ENCODE measurements at regions not wholly inside any gene's neighbourhood (a gene's known extent, or its start where the extent isn't known, plus 50 kb on each side); places are given as distances from the start of the nearest gene placed in this dataset.
A peak's percentile ranks its signal among the peaks of the same experiment; 100 is the strongest.
"Not testable (repeated sequence)": the region's sequence is repeated elsewhere in the genome, so short reads cannot be mapped to it uniquely, and the experiment has no call there.

DNA sequence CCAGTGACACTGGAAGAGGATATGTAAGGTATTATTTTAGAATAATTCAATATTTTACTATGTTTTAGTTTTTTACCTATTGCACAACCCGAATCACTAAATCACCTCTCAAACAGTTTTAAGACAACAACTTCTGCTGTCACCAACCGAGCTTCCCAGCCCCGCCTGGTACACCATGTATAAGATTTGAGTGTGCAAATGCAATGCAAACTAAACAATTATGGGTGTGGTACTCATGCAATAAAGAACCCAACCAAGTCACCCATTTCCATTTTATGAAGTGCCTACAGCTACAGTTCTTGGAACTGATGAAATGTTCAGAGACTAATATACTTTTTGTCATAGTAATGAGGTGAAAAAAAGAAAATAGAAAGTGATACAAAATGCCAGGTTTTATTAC, 256.2 kb downstream of the TAFA4 start:
- DNase-seq = no peak

DNA sequence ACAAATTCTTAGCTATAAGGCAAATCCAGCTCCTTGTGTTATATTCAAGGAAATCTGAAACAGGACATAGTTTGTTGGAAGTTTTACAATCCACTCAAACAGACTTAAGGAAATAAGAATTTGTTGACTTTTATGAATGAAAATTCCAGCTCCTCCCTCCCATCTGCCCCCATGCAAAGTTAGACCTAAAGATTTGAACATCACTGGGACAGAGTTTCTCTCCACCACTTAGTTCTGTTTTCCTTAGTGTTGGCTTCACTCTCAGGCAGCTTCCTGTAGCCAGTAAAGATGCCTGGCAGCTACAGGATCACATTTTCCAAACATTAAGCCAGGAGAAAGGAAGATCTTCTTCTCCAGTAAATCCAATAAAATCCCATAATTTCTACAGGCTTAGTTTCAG, 265.0 kb downstream of the TAFA4 start:
- DNase-seq = no peak

GRCh38 chr3:68666429-68667136, 265.8 kb downstream of the TAFA4 start:
- peak; percentile 42 for DNase-seq

GRCh38 chr3:68664276-68664675, 268.1 kb downstream of the TAFA4 start:
- DNase-seq = no peak

DNA sequence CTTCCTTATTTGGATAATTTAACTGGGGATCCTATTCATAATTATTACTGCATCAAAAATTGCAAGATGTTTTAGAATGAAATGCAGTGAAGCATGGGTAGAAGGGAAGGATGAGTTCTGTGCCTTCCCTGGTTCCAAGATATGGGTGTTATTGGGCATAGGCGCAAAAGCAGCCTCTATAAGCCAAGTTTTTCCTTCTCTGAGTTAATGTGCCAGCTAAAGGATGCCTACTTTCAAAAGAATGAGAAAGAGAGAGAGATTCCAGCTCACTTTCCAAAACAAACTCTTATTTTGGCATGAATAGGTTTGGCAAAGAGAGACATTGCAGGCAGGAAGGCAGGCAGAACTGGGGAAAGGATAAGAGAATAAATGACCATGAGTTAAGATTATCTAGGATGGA, 270.2 kb downstream of the TAFA4 start:
- no peak for DNase-seq

- DNase-seq = not testable (repeated sequence)
These were observed 281.7 kb downstream of the TAFA4 start for GRCh38 chr3:68650657-68651056.

DNA sequence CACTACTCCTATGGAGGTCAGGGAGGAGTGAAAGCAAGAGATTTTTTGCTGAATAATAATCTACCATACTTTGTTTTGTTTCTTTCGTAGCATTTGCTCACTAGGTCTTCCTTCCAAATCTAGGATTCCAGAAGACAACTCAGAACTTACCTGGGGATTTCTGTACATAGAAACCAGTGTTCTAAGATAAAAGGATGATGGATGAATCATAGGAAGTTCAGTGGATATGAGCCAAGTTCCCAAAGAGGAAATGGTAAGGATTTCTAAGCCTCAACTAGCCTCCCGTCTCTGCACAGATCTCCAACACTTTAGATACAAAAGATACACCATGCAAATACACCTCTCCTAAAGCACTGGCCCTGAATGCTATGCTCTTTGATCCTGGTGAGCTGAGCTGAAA, 283.9 kb downstream of the TAFA4 start:
- DNase-seq = no peak

- DNase-seq = no peak
These were observed 300.3 kb downstream of the TAFA4 start for GRCh38 chr3:68631850-68632545.

DNA sequence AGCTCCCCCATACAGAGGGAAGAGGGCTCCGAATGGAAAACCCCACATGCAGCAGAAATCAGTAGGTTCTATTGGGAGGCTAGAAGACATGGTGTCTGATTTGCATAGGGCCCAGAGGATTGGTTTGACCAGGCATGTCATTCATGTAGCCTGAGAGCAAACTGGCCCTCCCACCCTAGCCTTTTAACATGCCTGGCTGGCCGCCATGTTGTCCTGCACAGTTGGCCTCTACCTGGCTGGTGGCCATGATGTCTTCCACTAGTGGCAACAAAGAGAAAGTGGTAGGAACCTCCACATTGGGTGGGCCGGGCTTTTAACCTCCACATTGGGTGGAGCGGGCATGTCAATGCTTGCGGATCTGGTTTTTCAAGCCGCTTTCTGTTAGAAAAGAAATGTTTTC, 312.1 kb downstream of the TAFA4 start:
- DNase-seq = no peak

DNA sequence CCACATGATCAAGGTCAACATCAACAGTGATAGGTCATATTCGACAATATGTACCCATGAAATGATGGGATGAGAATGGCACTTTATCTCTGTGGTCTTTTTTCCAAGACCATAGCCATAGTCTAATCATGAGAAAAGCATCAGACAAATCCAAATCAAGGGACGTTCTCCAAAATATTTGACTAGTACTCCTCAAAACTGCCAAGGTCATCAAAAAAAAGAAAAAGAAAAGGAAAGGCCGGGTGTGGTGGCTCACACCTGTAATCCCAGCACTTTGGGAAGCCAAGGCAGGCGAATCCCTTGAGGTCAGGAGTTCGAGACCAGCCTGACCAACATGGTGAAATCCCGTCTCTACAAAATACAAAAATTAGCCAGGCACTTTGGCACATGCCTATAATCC, 318.3 kb downstream of the TAFA4 start:
- DNase-seq = no peak

DNA sequence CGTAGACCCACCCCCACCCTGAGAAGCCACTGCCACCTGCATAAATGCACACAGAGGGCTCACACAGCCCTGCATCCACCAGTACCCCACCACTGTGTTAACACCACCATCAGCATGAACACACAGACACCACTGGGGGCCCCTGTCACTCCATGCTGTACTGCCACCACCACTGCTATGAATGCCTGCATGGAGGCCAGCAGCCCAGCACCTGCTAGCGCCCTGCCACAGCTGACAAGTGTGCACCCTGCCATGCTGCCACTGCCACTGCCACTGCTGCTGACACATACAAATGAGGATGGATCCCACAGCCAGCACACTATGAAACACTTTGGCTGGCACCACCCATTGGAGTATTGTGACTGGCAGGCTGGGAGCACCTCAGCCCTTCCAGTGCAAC, 361.0 kb downstream of the TAFA4 start:
- no peak for DNase-seq

- DNase-seq = no peak
These were observed 371.6 kb downstream of the TAFA4 start for GRCh38 chr3:68560728-68561127.

DNA sequence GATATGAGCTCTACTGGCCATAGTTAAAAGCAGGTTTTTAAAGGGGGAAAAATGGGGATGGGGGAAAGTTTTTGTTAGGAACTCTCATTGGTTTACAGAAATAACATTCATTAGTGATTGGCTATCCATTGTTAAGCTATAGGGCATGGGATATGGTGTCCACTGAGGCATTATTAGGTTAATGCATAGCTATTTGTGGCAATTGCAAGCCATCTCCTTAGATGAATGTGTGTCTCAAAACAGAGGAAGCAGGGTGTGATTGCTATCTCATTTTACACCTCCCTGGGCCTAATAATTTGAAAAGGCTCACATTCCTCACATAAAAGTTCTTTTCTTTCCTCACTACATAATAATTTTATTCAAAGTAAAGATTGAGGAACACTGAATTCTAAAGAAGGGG, 396.6 kb downstream of the TAFA4 start:
- DNase-seq = no peak

- DNase-seq = no peak
These were observed 409.0 kb downstream of the TAFA4 start for GRCh38 chr3:68523330-68523729.

DNA sequence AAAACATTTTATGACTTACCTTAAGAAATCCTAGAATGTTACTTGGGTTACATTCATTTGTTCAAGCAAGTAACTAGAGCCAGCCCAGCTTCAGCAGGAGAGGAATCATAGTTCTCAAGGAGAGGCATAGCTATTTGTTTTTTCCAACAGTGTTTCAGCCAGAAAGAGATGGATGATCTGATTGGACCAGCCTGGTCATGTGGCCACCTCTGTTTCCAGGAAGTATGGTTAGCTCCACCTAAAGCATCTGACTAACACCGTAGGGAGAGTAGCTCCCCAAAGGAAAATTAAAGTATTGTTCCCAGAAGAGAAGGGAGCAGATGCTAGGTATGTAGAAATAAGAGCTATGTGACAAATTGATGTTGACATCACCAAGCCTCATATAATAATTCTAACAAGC, 417.1 kb downstream of the TAFA4 start:
- DNase-seq = no peak

GRCh38 chr3:68504201-68504600, 428.1 kb downstream of the TAFA4 start:
- no peak for DNase-seq

DNA sequence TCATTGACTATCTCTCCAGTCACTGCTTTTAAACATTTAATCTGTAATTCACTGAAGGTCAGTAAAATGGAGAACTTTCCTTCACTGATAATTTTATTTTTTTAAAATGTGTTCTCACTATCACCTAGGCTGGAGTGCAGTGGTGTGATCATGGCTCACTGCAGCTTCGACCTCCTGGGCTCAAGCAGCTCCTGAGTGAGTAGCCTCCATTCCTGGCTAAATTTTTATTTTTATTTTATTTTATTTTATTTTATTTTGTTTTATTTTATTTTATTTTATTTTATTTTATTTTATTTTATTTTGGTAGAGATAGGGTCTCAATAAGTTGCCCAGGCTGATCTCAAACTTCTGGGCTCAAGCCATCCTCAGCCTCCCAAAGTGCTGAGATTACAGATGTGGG, 446.5 kb downstream of the TAFA4 start:
- not testable (repeated sequence) for DNase-seq

DNA sequence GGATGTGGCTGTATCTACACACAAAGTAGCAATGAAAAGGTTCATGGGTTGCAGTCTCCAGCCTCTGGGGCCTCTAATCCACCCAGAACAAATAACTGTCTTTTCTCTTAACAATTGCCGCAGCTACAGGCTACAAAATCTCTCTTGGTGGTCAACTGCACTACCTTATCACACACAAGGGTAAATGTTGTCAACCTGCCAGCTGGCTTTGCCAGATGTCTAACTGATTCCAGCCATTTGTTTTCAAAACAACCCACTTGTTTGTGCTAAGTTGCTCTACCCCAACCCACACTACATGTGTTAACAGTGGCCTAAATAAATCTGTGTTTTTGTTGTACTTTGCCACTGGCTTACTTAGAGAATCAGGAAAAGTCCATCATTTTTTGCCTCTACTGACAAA, 447.3 kb downstream of the TAFA4 start:
- DNase-seq = no peak

- no peak for DNase-seq
These were observed 448.7 kb downstream of the TAFA4 start for GRCh38 chr3:68483601-68484000.

DNA sequence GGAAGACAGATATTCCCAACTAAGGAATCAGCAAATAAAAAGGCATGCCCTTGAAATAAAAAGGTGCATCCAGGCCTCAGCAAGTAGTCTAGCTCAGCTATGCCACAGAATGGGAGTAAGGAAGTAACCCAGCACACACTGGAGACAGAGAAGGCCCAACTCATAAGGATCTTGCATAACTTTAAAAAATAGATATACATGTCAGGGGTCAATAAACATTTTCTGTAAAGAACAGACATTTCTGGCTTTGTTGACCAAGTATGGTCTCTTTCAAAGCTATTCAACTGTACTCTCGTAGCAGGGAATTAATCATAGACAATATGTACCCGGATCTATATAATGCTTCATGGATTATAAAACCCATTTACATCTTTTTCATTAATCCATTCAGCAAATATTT, 449.3 kb downstream of the TAFA4 start:
- no peak for DNase-seq

DNA sequence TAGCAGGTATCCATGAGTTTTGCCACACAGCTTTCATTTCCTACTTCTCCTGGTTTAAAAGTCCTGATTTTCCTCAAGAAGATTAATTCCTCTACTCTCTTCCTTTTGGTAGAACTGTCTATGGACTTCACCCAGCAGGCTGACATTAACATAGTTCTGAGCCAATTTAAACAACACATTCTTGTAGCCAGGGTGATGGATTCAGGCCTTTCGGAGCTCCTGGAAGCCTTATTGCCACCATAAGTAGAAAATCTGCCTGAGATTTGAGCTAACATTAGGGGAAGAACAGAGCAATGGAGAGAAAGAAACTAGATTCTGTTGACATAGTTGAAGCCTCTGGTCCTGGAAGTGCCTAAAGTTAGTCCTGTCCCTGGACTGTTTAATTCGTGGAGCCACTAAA, 449.8 kb downstream of the TAFA4 start:
- no peak for DNase-seq

GRCh38 chr3:68479779-68480178, 452.6 kb downstream of the TAFA4 start:
- DNase-seq = no peak

- no peak for DNase-seq
These were observed 463.5 kb downstream of the TAFA4 start for GRCh38 chr3:68468695-68469375.

DNA sequence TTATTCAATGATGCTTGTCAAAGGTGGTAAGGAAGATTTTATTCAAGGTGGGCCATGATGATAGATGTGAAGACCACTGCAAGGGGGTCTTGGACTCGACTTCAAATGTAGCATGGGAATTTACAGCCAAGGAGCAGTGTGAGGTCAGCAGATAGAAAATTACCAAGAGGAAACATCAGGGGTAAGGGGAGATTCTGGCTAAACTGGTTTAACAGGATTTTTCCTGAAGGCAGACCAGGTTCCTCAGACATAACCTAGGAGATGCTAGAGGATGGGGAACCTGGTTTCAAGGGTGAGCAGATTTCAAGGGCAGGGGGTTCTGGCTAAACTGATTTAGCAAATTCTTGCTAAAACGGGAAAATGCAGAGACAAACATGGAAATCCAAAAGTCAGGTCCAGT, 464.9 kb downstream of the TAFA4 start:
- no peak for DNase-seq

All from fibroblast of skin of right quadriceps (primary cell).